Left ventricle myocardium superior (tissue), 1 donor: ENCODE measurements at regions not wholly inside any gene's neighbourhood (a gene's known extent, or its start where the extent isn't known, plus 50 kb on each side); places are given as distances from the start of the nearest gene placed in this dataset.
"Not testable (repeated sequence)": the region's sequence is repeated elsewhere in the genome, so short reads cannot be mapped to it uniquely, and the experiment has no call there.

Source experiments
- ATAC-seq: fragments of 200-7000 bp; cut with Tn5 transposase; one replicate; pipeline ENCODE4 v1.9.1; 2020; ENCODE audit warnings: mild to moderate bottlenecking, moderate library complexity
- DNase-seq: peaks from one replicate; pipeline ENCODE4 v3.0.0-alpha.2; 2020
- intact Hi-C: fragments of 100-400 bp; cut with micrococcal nuclease; formaldehyde crosslinking; loops from one replicate; pipeline ENCODE4 v1.11.0; 2022
- donor health status: DM: no; HTN: yes; CAD: no; lungs with severe emphysema.

- peak; percentile 15 for DNase-seq
- intact Hi-C loops, ATAC-seq: not testable (repeated sequence)
Measured at GRCh38 chr9:40361018-40361417, 767.5 kb downstream of the FOXD4L6 start.

GRCh38 chr9:40330958-40331357 is 797.5 kb downstream of the FOXD4L6 start:
- intact Hi-C loops, ATAC-seq, DNase-seq: not testable (repeated sequence)

GRCh38 chr9:40328907-40329306 is 799.6 kb downstream of the FOXD4L6 start:
- intact Hi-C loops, DNase-seq, ATAC-seq: not testable (repeated sequence)

GRCh38 chr9:40326179-40326578 is 802.3 kb downstream of the FOXD4L6 start:
- intact Hi-C loops, DNase-seq, ATAC-seq: not testable (repeated sequence)

GRCh38 chr9:40322730-40323129 is 805.8 kb downstream of the FOXD4L6 start:
- intact Hi-C loops, ATAC-seq, DNase-seq: not testable (repeated sequence)

- DNase-seq, intact Hi-C loops, ATAC-seq: not testable (repeated sequence)
Measured at GRCh38 chr9:40321857-40322256, 806.6 kb downstream of the FOXD4L6 start.

GRCh38 chr9:40321204-40321603 is 807.3 kb downstream of the FOXD4L6 start:
- DNase-seq, intact Hi-C loops, ATAC-seq: not testable (repeated sequence)

GRCh38 chr9:40315215-40315614 is 813.3 kb downstream of the FOXD4L6 start:
- ATAC-seq, DNase-seq, intact Hi-C loops: not testable (repeated sequence)

- intact Hi-C loops, ATAC-seq, DNase-seq: not testable (repeated sequence)
Measured at GRCh38 chr9:40289999-40290398, 838.5 kb downstream of the FOXD4L6 start.
